Body of pancreas (tissue), 4 donors: ENCODE measurements at regions not wholly inside any gene's neighbourhood (a gene's known extent, or its start where the extent isn't known, plus 50 kb on each side); places are given as distances from the start of the nearest gene placed in this dataset.
A peak's percentile ranks its signal among the peaks of the same experiment; 100 is the strongest.

Experiments
- ATAC-seq: fragments of 150-250 bp; one replicate; pipeline ENCODE4 v1.9.1; 2016
- DNase-seq, 4 donors: peaks; one replicate each; pipeline ENCODE4 v3.0.0-alpha.2; 2019
- H3K27ac ChIP-seq, 4 donors: fragments of 200-600 bp; sonication (generic); 1 replicate in 3 of 4; 2 replicates in 1 of 4; pipeline versions ENCODE4 v1.5.1 to v1.6.1; 2016 to 2019; ENCODE audit warnings: mild to moderate bottlenecking in 1 of 4, mixed read lengths in 1 of 4, moderate library complexity in 1 of 4
- H3K27me3 ChIP-seq, 2 donors: fragments of 200-600 bp; sonication (generic); one replicate each; pipeline ENCODE4 v1.6.0; 2016; ENCODE audit warnings: mild to moderate bottlenecking in 1 of 2
- H3K36me3 ChIP-seq, 2 donors: fragments of 200-600 bp; sonication (generic); replicated peaks in 1 of 2; 2 replicates each; pipeline ENCODE4 v1.5.1; 2016; ENCODE audit warnings: low read depth in 2 of 2; ENCODE audit not compliant: insufficient read depth in 1 of 2
- H3K4me1 ChIP-seq: fragments of 200-600 bp; sonication (generic); one replicate; pipeline ENCODE4 v1.6.0; 2016
- H3K4me3 ChIP-seq, 2 donors: fragments of 200-600 bp; sonication (generic); 1 replicate in 1 of 2; 2 replicates in 1 of 2; pipeline ENCODE4 v1.5.1; 2016 to 2019
- H3K9me3 ChIP-seq, 3 donors: fragments of 200-600 bp; sonication (generic); 1 replicate in 2 of 3; 2 replicates in 1 of 3; pipeline ENCODE4 v1.5.1; 2016
- POLR2A ChIP-seq, 3 donors: fragments of 450-650 bp; IDR thresholded peaks; one replicate each; pipeline ENCODE4 v1.6.1; 2016; ENCODE audit warnings: antibody characterized with exemption in 3 of 3, mild to moderate bottlenecking in 2 of 3
- WGBS, 2 donors: methylation state at CpG; one replicate each; pipeline ENCODE4 v1.1.5; 2017; 5-methylcytosine and 5-hydroxymethylcytosine counted together
- intact Hi-C: fragments of 100-400 bp; cut with DNase I; formaldehyde crosslinking; loops from one replicate; pipeline ENCODE4 v1.15.1; 2023
- TF ChIP-seq, protein P1 (sequence below), 7 experiments: fragments of 450-650 bp in 4 of 7; fragments of 200-600 bp in 3 of 7; sonication (generic) in 3 of 7; IDR thresholded peaks; one replicate each; pipeline ENCODE4 v1.5.1; 2016 to 2019; ENCODE audit warnings: antibody characterized with exemption in 7 of 7

DNA sequence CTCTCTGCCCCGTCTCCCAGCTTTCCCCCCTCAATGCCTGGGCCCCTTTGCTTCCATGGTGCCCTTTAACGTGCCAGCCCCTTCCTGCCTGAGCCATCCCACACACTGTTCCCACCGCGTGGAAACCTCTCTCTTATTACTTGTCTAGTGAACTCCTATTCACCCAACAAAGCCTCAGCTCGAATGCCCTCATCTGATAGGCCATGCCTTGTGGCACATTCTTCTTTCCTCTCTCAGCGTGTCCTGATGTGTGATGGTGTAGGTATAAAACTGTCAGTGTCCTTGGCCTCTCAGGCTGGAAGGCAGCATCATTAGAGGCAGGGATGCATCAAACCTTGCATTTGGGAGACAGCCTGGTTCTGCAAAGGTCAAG lies 152.3 kb downstream of the OLFM1 start:
- 92 to 94% methylated on average over 6 of the region's 6 CpGs for WGBS, 2 donors

GRCh38 chr9:135240222-135240621 lies 152.8 kb downstream of the OLFM1 start:
- no peaks in the 10 kb centered on the region for H3K27me3 ChIP-seq
- ATAC-seq (no peak), DNase-seq (no peak)
- intact Hi-C loops, result no loop called here
- no peaks in the 10 kb centered on the region for H3K36me3 ChIP-seq
- H3K4me1 ChIP-seq, result peaks cover 16% of the 10 kb centered on the region
- 76 to 83% methylated on average over 2 to 6 of the region's 6 CpGs for WGBS, 2 donors
- TF ChIP-seq, protein P1, sequence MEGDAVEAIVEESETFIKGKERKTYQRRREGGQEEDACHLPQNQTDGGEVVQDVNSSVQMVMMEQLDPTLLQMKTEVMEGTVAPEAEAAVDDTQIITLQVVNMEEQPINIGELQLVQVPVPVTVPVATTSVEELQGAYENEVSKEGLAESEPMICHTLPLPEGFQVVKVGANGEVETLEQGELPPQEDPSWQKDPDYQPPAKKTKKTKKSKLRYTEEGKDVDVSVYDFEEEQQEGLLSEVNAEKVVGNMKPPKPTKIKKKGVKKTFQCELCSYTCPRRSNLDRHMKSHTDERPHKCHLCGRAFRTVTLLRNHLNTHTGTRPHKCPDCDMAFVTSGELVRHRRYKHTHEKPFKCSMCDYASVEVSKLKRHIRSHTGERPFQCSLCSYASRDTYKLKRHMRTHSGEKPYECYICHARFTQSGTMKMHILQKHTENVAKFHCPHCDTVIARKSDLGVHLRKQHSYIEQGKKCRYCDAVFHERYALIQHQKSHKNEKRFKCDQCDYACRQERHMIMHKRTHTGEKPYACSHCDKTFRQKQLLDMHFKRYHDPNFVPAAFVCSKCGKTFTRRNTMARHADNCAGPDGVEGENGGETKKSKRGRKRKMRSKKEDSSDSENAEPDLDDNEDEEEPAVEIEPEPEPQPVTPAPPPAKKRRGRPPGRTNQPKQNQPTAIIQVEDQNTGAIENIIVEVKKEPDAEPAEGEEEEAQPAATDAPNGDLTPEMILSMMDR (IDR thresholded peaks at IDR 0.05), result no peak
- no peak for TF ChIP-seq POLR2A (IDR thresholded peaks at IDR 0.05)
- no peak overlapping the region for H3K4me3 ChIP-seq
- no peaks in the 10 kb centered on the region for H3K9me3 ChIP-seq
- no peak overlapping the region for H3K27ac ChIP-seq

More for the DNA sequence above, 152.3 kb downstream of the OLFM1 start:
- H3K4me3 ChIP-seq, result no peak overlapping the region
- no peak overlapping the region for H3K27ac ChIP-seq
- intact Hi-C loops, result no loop called here
- ATAC-seq (no peak), DNase-seq (no peak)
- TF ChIP-seq, protein P1 (IDR thresholded peaks at IDR 0.05), result no peak
- no peak for TF ChIP-seq POLR2A (IDR thresholded peaks at IDR 0.05)
- no peaks in the 10 kb centered on the region for H3K27me3 ChIP-seq
- peaks cover 11% of the 10 kb centered on the region for H3K4me1 ChIP-seq
- H3K9me3 ChIP-seq, result no peaks in the 10 kb centered on the region
- H3K36me3 ChIP-seq, result no peaks in the 10 kb centered on the region

- intact Hi-C loops, result no loop called here
- peaks cover 18% of the 10 kb centered on the region for H3K4me1 ChIP-seq
- no peaks in the 10 kb centered on the region for H3K27me3 ChIP-seq
- 88 to 89% methylated on average over 11 of the region's 11 CpGs for WGBS, 2 donors
- no peak for TF ChIP-seq POLR2A (IDR thresholded peaks at IDR 0.05)
- TF ChIP-seq, protein P1 (IDR thresholded peaks at IDR 0.05), result no peak
- H3K4me3 ChIP-seq, result no peak overlapping the region
- ATAC-seq (no peak), DNase-seq (no peak)
- H3K36me3 ChIP-seq, result no peaks in the 10 kb centered on the region
- H3K27ac ChIP-seq, result no peak overlapping the region
- no peaks in the 10 kb centered on the region for H3K9me3 ChIP-seq
Observed at GRCh38 chr9:135240871-135241311, 153.4 kb downstream of the OLFM1 start.

GRCh38 chr9:135241381-135242048 lies 154.0 kb downstream of the OLFM1 start:
- intact Hi-C loops, result no loop called here
- H3K4me1 ChIP-seq, result peaks cover 18% of the 10 kb centered on the region
- no peak for TF ChIP-seq POLR2A (IDR thresholded peaks at IDR 0.05)
- TF ChIP-seq, protein P1 (IDR thresholded peaks at IDR 0.05), result peak in 1 of 7 experiments; percentile 17
- no peaks in the 10 kb centered on the region for H3K27me3 ChIP-seq
- H3K9me3 ChIP-seq, result no peaks in the 10 kb centered on the region
- H3K36me3 ChIP-seq, result no peaks in the 10 kb centered on the region
- no peak for ATAC-seq
- DNase-seq, result no peak
- H3K27ac ChIP-seq, result no peak overlapping the region
- no peak overlapping the region for H3K4me3 ChIP-seq
- 81 to 86% methylated on average over 7 to 17 of the region's 19 CpGs for WGBS, 2 donors

DNA sequence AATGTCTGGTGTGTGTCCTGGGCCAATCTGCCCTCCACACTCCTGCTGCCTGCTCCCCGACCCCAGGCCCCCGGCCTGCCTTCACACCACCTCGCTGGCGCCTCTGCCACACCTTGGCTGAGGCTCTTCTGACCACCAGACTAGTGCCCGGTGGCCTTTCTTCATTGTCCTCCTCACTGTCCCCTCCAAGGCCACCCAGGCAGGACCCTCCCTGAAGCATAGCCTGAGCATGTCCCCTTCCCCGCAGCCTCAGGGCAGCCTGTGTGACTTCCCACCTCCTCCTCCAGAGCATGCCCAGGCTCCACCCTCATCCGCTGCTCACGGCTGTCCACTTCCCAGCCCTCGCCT lies 154.6 kb downstream of the OLFM1 start:
- 80 to 85% methylated on average over 9 of the region's 9 CpGs for WGBS, 2 donors
- intact Hi-C loops, result no loop called here
- Histone ChIP-seq H3K36me3 (no peaks in the 10 kb centered on the region), H3K4me3 (no peak overlapping the region), H3K27me3 (no peaks in the 10 kb centered on the region), H3K9me3 (no peaks in the 10 kb centered on the region), H3K27ac (no peak overlapping the region), H3K4me1 (peaks cover 21% of the 10 kb centered on the region)
- DNase-seq (no peak), ATAC-seq (no peak)
- TF ChIP-seq, protein P1 (IDR thresholded peaks at IDR 0.05), result no peak
- TF ChIP-seq POLR2A (IDR thresholded peaks at IDR 0.05), result no peak
